CD4-positive, alpha-beta T cell treated with Interleukin-12 subunit alpha and Interleukin-12 subunit beta, for 1 hour (primary cell): ENCODE measurements at regions not wholly inside any gene's neighbourhood (a gene's known extent, or its start where the extent isn't known, plus 50 kb on each side); places are given as distances from the start of the nearest gene placed in this dataset.

Experiments used
- DNase-seq: peaks from one replicate; pipeline ENCODE4 v3.0.0-alpha.2; 2020

DNA sequence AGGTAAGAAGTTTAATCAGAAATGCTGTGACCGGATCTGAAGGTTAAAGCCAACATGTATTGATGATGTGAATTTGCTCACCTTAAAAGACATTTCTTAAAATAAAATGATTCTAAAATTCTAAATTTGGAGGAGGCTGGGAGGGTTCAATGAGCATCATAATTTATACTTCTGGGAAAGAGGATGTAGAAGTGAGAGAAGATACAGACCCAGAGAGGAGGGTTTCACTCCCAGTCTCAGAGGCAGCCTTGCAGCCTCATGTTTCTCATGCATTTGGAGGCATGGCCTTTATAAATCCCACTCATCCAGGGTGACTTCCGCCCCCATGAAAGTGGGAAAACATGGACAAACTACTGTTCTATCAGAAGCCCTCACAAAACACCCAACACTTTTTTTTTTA lies 305.6 kb upstream of the PITRM1 start:
- no peak for DNase-seq

DNA sequence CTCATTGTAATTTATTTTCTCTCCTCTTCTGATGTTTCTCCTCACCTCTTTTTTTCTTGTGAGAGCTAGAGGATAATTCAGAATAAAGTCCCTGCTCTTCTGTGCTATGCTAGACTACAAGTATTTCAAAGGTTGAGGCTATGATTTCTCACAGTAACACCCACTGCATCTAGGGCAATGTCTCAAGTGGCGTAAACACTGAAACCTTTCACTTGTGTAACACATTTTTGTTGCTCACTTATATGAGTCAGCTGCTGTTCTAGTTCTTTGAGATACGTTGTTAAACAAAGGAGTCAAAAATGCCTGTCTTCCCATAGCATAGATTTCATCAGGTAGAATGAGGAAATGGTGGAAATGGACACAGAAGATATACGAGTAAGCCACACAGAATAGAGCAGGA lies 305.1 kb upstream of the PITRM1 start:
- no peak for DNase-seq

- no peak for DNase-seq
Measured at GRCh38 chr10:3476640-3477448, 304.3 kb upstream of the PITRM1 start.

GRCh38 chr10:3476186-3476585 lies 303.6 kb upstream of the PITRM1 start:
- no peak for DNase-seq

GRCh38 chr10:3475367-3475766 lies 302.8 kb upstream of the PITRM1 start:
- no peak for DNase-seq

- DNase-seq, result no peak
Measured at GRCh38 chr10:3474266-3474665, 301.7 kb upstream of the PITRM1 start.

GRCh38 chr10:3473271-3473670 lies 300.7 kb upstream of the PITRM1 start:
- DNase-seq, result peak; percentile 19

GRCh38 chr10:3472287-3473051 lies 299.9 kb upstream of the PITRM1 start:
- DNase-seq, result peak; percentile 20

DNA sequence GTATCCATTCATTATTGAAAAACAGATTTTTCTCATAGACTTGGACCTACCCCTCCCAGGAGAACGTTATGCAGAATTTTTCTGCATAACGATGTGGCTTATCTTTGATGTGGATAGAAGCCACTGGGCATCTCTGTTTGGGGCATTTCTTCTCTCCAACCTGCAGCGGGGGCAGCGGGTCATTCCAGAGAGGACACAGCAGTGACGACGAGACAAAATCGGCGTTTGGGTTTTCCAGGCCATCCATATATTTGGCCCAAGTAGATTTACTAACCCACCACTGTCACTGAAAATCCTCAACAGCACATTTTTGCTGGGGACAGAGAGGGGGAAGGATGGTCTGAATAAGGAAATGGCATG lies 299.3 kb upstream of the PITRM1 start:
- DNase-seq, result no peak

DNA sequence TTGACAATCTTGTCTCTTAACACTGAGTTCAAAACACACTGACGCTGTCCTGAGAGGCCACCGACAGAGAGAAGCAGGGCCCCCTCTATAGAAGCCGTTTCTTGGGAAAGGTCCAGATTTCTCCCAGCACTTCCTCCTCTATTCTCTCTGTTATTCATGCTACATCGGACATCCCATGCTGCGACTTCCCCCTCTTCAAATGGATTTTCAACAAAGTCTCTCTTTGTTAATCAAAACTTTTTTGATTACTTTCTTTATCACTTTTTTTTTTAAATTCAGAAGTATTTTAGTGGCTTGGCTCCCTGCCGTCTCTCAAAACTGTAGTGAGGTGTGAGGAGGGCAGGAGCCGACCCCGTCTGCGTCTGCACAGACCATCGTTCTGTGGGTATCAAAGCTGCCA lies 298.9 kb upstream of the PITRM1 start:
- DNase-seq, result no peak

DNA sequence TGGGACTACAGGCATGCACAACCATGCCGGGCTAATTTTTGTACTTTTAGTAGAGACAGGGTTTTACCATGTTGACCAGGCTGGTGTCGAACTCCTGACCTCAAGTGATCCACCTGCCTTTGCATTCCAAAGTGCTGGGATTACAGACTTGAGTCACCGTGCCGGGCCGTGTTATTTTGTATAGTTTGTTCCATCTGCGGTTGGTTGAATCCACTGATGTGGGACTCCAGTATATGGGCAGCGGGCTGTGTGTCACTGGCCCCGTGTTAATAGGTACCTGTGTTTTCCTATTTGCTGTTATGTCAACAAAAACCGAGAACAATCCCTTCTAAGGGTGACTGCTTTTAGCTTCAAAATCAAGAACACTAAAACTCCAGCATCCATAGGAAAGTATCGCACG lies 297.6 kb upstream of the PITRM1 start:
- no peak for DNase-seq

DNA sequence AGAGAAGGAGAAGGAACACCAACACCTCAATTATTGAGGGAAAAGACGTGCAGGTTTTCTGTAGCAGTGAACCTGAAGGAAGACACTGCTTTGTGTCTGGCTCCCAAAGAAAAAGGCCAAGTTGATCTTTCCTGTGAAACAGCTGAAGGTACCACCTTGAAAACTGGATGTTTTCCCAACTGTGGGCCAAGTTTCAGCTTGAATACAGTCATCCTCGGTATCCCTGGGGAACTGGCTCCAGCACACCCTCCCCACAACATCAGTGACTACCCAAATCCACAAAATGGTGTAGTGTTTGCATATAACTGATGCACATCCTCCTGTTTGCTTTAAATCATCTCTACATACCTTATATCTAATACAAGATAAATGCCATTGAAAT lies 297.0 kb upstream of the PITRM1 start:
- no peak for DNase-seq

DNA sequence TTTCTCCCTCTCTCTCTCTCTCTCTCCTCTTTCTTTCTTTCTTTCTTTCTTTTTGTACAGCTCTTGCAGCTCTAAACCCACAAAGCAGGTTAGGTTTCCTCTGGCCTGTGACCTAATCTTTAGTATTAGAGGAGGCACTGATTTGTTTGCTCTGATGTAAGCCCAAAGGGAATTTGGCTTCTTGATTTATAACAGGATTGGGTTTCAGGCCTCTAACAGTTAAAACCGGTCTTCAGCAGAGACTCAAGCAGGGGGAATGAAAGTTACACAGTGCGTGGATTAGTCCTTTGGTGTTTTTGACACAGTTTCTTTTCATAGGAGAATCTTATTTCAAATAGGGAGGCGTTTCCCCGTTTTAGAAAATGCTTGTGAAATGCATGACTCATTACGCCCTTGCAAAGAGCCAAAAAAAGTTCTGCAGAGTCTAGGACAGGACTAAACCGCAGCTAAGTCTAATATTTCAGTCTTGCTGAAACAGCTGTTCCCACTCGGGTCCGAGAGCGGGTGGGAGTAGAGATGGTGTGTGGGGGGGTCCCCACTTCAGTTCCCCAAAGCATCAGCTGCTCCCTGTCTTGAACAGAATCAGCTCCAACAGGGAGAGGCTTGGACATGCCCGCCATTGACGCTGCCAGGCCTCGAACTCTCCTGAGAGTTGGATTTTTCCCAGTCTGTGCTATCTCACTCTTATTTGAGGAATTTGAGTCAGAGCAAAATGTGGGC lies 296.5 kb upstream of the PITRM1 start:
- DNase-seq, result no peak

DNA sequence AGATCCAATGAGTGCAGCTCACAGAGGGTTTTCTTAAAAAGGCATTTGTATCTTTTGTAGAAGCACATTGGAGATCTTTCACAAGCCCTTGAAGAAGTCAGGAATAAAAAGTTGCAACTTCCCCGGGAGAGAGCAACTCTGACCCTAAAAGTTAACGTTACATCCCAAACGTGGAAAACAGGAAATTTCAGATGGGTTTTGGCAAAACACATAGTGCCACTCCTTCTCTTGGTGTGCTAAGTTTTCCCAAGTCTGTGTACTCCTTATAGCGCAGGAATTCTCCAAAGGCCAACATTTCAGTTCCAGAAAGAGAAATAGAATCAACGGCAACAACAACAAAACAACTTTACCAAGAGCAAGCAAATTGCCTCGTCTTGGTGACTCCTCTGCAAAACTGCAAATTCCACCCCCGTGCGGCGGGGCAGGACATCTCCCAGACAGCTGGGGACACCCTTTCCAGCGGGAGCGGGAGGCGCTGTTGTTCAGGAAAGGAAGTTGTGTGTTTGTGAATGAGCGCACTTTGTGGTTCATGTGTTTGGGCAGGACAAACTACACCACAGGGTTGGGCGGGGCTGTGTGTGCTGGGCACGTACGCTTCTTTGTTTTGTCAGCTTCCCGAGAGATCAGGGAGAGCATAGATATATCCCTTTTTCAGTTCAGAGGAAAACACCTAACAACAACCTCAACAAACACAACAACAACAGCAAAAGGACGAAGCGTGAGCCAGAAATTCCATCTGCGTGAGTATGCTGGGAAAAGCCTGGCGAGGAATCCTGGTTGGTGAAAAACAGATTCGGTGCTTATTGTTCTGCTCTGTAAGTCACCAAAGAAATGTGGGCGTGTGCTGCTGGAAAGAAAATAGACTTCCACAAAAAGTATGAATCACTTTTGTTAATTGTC lies 294.7 kb upstream of the PITRM1 start:
- DNase-seq, result peak; percentile 19

DNA sequence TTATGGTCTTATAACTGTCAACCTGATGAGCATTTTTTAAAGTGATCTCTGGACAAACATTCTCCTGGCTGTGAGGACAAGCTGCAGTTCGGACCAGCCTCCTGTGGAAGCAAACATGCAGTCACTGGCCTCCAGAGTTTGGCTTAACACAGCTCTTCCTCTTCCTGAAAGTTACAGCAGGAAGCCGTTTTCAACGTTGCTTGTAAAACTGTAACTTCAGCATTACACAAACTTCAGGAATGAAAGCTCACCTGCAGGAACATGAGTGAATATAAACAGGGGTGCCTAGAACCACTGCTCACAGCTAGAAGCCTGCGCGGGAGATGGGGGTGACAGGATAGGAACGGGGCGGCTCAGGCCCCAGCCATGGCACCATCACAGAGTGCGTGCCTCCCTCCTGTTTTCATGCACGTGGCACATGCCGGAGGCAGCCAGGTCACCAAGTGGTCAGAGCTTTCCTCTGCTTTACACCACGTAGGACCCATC lies 292.9 kb upstream of the PITRM1 start:
- DNase-seq, result no peak

- DNase-seq, result no peak
Measured at GRCh38 chr10:3464760-3465405, 292.3 kb upstream of the PITRM1 start.

DNA sequence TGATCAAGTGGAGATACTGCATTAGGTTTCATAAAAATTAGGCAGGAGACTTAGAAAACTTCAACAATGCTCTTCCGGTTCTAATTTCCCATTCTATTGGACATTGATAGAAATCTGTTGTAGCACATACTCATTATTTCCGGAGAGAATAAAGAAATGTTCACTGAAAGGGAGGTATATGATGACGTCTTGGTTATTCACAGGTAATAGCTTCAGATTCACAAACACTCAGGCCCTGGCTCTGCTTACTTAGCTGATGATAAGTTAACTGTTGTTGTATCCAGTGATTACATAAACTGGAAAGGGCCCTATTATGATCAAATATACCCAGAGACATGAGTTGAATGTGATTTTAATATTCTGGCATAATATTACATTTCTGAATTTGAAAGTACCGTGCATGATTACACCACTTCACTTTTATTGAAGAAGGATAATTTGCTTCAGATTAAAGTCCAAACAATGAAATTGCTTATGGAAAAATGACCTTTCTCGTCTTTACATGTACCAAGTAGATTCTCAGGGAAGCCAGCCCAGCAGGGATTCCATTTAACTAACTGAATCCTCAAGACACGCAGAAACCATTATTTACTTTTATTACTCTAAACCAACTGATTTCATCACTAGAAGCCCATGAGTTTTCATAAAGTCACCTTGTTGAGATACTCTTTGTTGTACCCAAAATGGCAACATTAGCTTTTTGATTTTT lies 288.0 kb upstream of the PITRM1 start:
- no peak for DNase-seq

DNA sequence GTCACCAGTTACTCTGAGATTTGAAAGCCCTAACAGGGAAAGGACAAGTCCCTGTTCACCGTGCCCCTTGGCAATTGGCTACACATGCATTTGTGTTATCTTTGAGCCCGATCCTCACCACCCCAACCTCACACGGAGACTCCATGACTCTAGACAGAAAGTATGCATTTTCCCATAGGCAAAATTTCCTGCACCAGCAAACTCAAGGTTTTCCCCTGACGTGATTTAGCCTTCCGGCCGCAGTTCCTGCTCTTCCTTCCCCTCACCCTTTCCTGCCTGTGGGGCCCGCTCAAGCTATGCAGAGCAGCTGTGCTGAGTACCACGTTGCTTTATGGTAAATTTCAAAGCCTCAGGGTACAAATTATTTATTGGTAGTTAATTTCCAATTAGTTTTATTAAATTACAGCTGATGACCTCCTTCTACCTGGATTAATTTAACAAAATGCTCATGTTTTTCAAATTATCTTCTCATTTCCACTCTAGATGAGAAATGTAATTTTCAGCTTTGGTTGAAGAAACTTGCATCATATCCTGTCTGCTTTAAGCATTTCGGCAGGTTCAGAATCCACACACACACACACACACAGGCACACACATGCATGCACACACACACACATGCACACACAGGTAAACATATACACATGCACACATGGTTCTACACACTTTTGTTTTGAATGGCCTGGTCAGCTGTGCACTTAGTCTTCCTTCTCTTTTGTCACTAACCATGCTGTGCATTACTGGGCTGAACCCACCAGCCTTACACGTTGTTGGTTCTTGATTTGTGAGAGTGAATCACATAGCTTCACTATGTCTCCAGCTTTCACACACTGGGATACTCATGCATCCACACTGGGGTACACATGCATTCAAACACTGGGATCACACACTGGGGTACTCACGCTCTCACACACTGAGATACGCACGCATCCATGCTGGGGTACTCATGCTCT lies 283.1 kb upstream of the PITRM1 start:
- DNase-seq, result no peak

DNA sequence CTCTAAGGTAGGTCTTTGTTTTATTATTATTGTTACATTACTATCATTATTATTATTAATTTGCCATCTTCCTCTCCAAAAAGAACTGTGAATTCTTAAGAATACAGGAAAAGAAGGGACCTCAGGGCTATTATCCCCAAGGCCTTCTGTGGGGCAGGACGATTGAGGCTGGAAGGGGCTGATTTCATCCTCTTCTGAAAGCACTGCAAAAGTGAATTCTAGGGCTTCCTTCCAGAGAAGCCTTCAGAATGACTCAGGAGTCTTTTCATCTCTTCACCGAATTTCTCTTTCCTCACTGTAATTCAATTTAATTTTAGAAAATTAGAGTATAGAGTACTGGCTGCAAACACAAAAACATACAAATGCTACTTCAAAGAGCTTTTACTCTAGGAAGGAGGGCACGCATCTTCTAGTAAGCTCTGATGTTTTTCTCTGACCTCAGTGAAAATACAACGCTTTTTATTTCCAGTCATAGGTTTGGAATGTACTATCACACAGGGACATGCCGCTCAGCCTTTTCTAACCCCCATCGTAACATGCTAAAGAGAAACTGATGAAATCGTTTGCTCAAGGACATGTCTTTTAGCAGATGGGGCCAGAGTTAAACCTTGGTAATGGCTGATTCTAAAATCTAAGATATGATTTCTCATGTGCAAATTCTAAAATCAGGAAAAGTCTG lies 280.2 kb upstream of the PITRM1 start:
- DNase-seq, result no peak

DNA sequence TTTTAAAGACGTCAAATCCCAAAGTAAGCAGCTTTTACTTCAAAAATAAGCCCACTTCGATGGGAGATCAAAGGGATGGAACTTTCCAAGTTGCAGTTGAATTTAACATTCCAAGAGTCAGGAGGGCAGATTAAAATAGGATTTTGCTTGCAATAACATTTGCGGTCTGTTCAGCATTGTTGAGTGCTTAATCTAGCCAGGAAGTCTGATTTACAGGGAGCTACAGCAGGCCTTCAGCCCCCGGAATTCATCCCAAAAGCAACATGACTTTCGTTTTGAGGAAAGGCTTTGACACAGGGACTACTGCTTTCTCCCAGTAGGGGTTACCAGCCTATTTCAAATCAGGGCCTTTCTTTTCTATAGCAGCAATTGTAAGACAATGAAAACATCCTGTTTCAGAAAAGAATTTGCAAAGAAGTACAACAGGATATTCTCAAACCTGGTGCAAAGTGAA lies 279.6 kb upstream of the PITRM1 start:
- no peak for DNase-seq
